Endodermal cell (in vitro differentiated cells): ENCODE measurements at regions not wholly inside any gene's neighbourhood (a gene's known extent, or its start where the extent isn't known, plus 50 kb on each side); places are given as distances from the start of the nearest gene placed in this dataset.

ENCODE experiments used
- DNase-seq: peaks from one replicate; pipeline ENCODE4 v3.0.0-alpha.2; 2017
- H3K27ac ChIP-seq: 2 replicates; pipeline ENCODE4 v1.5.1; 2013; ENCODE audit warnings: mild to moderate bottlenecking, low read depth, low read length, moderate library complexity
- H3K27me3 ChIP-seq: 2 replicates; pipeline ENCODE4 v1.6.1; 2013; ENCODE audit warnings: mild to moderate bottlenecking, low read length, moderate library complexity; ENCODE audit not compliant: insufficient read depth, control insufficient read depth, poor library complexity, severe bottlenecking
- H3K36me3 ChIP-seq: 2 replicates; pipeline ENCODE4 v1.7.0; 2013; ENCODE audit warnings: mild to moderate bottlenecking, low read length, moderate library complexity; ENCODE audit not compliant: control insufficient read depth, insufficient read depth
- H3K4me1 ChIP-seq: one replicate; pipeline ENCODE4 v1.7.0; 2013; ENCODE audit warnings: low read length; ENCODE audit not compliant: control insufficient read depth, insufficient read depth
- H3K4me3 ChIP-seq: 2 replicates; pipeline ENCODE4 v1.5.1; 2013; ENCODE audit warnings: mild to moderate bottlenecking, low read length, moderate library complexity
- H3K9ac ChIP-seq: 2 replicates; pipeline ENCODE4 v1.6.1; 2013; ENCODE audit warnings: mild to moderate bottlenecking, low read length, moderate library complexity; ENCODE audit not compliant: poor library complexity, severe bottlenecking; ENCODE audit errors: extremely low read depth
- H3K9me3 ChIP-seq: 2 replicates; pipeline ENCODE4 v1.6.1; 2013; ENCODE audit warnings: mild to moderate bottlenecking, low read length, moderate library complexity; ENCODE audit not compliant: control insufficient read depth
- H3K27ac Mint-ChIP-seq: 2 replicates; pipeline ENCODE4 v1.8.0; 2020; ENCODE audit warnings: mixed read lengths
- H3K27me3 Mint-ChIP-seq: 2 replicates; pipeline ENCODE4 v1.8.0; 2021; ENCODE audit warnings: mild to moderate bottlenecking, mixed read lengths; ENCODE audit not compliant: insufficient read depth
- H3K36me3 Mint-ChIP-seq: 2 replicates; pipeline ENCODE4 v1.8.0; 2020; ENCODE audit warnings: low read depth, mixed read lengths
- H3K4me1 Mint-ChIP-seq: 2 replicates; pipeline ENCODE4 v1.8.0; 2020; ENCODE audit warnings: mixed read lengths
- H3K4me3 Mint-ChIP-seq: 2 replicates; pipeline ENCODE4 v1.8.0; 2020; ENCODE audit warnings: mild to moderate bottlenecking, moderate library complexity, mixed read lengths
- H3K9me3 Mint-ChIP-seq: 2 replicates; pipeline ENCODE4 v1.8.0; 2020; ENCODE audit warnings: mild to moderate bottlenecking, mixed read lengths
- CTCF ChIP-seq: fragments of 200-600 bp; sonication (generic); conservative IDR thresholded peaks from 2 replicates; pipeline ENCODE4 v1.5.0; 2021; ENCODE audit warnings: antibody characterized with exemption, mild to moderate bottlenecking
- WGBS, 2 experiments: methylation state at CpG; one replicate each; pipeline versions ENCODE4 v1.1.5 to v1.1.7; 2013; ENCODE audit warnings: missing lambda C conversion rate in 2 of 2, mixed read lengths in 1 of 2; ENCODE audit not compliant: insufficient coverage in 1 of 2, insufficient read length in 1 of 2; 5-methylcytosine and 5-hydroxymethylcytosine counted together

GRCh38 chr2:41521211-41521610 lies 526.6 kb upstream of the PKDCC start:
- peaks cover 59% of the 10 kb centered on the region for H3K27me3 ChIP-seq
- no peak overlapping the region for H3K4me3 ChIP-seq
- no peak overlapping the region for H3K27ac ChIP-seq
- no peak overlapping the region for H3K9ac ChIP-seq
- peaks cover 60% of the 10 kb centered on the region for H3K27me3 Mint-ChIP-seq
- H3K27ac Mint-ChIP-seq = no peak overlapping the region
- H3K9me3 ChIP-seq = no peaks in the 10 kb centered on the region
- H3K9me3 Mint-ChIP-seq = peaks cover 7% of the 10 kb centered on the region
- H3K36me3 ChIP-seq = no peaks in the 10 kb centered on the region
- no peak for DNase-seq
- no peak for TF ChIP-seq CTCF
- H3K4me1 ChIP-seq = peaks cover 5% of the 10 kb centered on the region
- peaks cover 9% of the 10 kb centered on the region for H3K4me1 Mint-ChIP-seq
- H3K4me3 Mint-ChIP-seq = no peak overlapping the region
- H3K36me3 Mint-ChIP-seq = no peaks in the 10 kb centered on the region

- Mint-ChIP-seq H3K4me3 (no peak overlapping the region), H3K27ac (no peak overlapping the region), H3K9me3 (no peaks in the 10 kb centered on the region), H3K4me1 (no peaks in the 10 kb centered on the region), H3K27me3 (peaks cover 28% of the 10 kb centered on the region), H3K36me3 (no peaks in the 10 kb centered on the region)
- no peak overlapping the region for H3K27ac ChIP-seq
- H3K36me3 ChIP-seq = no peaks in the 10 kb centered on the region
- H3K4me1 ChIP-seq = no peaks in the 10 kb centered on the region
- no peak for DNase-seq
- H3K9me3 ChIP-seq = no peaks in the 10 kb centered on the region
- H3K9ac ChIP-seq = no peak overlapping the region
- no peak overlapping the region for H3K4me3 ChIP-seq
- WGBS, 2 experiments = 80 to 89% methylated on average over 1 to 6 of the region's 6 CpGs
- peaks cover 37% of the 10 kb centered on the region for H3K27me3 ChIP-seq
- no peak for TF ChIP-seq CTCF
Measured at GRCh38 chr2:41527525-41528323, 520.1 kb upstream of the PKDCC start.

DNA sequence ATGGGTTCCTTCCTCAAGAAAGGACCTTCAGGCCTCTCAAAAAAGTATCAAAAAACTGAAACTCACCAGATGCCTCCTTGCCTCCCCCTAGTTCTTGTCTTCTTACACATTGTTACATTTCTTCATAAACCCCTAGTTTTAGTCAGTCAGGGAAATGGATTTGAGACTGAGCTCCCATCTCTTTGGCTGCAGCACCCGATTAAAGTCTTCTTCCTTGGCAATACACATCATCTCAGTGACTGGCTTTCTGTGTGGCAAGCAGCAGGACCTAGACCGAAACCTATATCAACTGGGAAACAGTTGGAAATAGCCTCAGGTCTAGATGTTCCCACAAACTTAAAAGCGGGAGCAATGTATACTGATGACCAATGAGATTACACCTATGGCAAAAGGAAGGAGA lies 512.2 kb upstream of the PKDCC start:
- Mint-ChIP-seq H3K4me3 (no peak overlapping the region), H3K27me3 (no peaks in the 10 kb centered on the region), H3K36me3 (no peaks in the 10 kb centered on the region), H3K9me3 (peaks cover 13% of the 10 kb centered on the region), H3K27ac (no peak overlapping the region), H3K4me1 (no peaks in the 10 kb centered on the region)
- no peak overlapping the region for H3K4me3 ChIP-seq
- no peaks in the 10 kb centered on the region for H3K36me3 ChIP-seq
- no peak overlapping the region for H3K27ac ChIP-seq
- H3K9me3 ChIP-seq = no peaks in the 10 kb centered on the region
- no peak for TF ChIP-seq CTCF
- H3K4me1 ChIP-seq = no peaks in the 10 kb centered on the region
- no peak for DNase-seq
- 88 to 100% methylated on average over 3 of the region's 3 CpGs for WGBS, 2 experiments
- H3K9ac ChIP-seq = no peak overlapping the region
- no peaks in the 10 kb centered on the region for H3K27me3 ChIP-seq
